Muscle of leg (tissue), 3 donors: ENCODE measurements at regions not wholly inside any gene's neighbourhood (a gene's known extent, or its start where the extent isn't known, plus 50 kb on each side); places are given as distances from the start of the nearest gene placed in this dataset.
"Not testable (repeated sequence)": the region's sequence is repeated elsewhere in the genome, so short reads cannot be mapped to it uniquely, and the experiment has no call there.

ENCODE experiments used
- DNase-seq: peaks from one replicate; pipeline ENCODE4 v3.0.0; 2013
- H3K27ac ChIP-seq: one replicate; pipeline ENCODE4 v1.5.1; 2013; ENCODE audit warnings: mild to moderate bottlenecking, low read length, control low read depth
- H3K27me3 ChIP-seq: one replicate; pipeline ENCODE4 v1.6.1; 2013; ENCODE audit warnings: low read length; ENCODE audit not compliant: control insufficient read depth, insufficient read depth
- H3K36me3 ChIP-seq: one replicate; pipeline ENCODE4 v1.6.1; 2013; ENCODE audit warnings: low read length; ENCODE audit not compliant: control insufficient read depth, insufficient read depth
- H3K4me1 ChIP-seq: one replicate; pipeline ENCODE4 v1.6.1; 2013; ENCODE audit warnings: low read length; ENCODE audit not compliant: control insufficient read depth, insufficient read depth
- H3K4me3 ChIP-seq: one replicate; pipeline ENCODE4 v1.5.1; 2013; ENCODE audit warnings: low read length, control low read depth
- H3K9me3 ChIP-seq: replicated peaks from 2 replicates; pipeline ENCODE4 v1.6.1; 2013; ENCODE audit warnings: low read depth, low read length; ENCODE audit not compliant: control insufficient read depth
- WGBS: methylation state at CpG from one replicate; pipeline ENCODE4 v1.1.5; 2013; ENCODE audit warnings: missing lambda C conversion rate; ENCODE audit not compliant: insufficient coverage; 5-methylcytosine and 5-hydroxymethylcytosine counted together

GRCh38 chr11:134982432-134982831, 570.4 kb upstream of the B3GAT1 start:
- not testable (repeated sequence) for H3K9me3 ChIP-seq, H3K27me3 ChIP-seq, H3K4me1 ChIP-seq, H3K27ac ChIP-seq, H3K4me3 ChIP-seq, H3K36me3 ChIP-seq, DNase-seq
- WGBS: 79% methylated on average over 3 of the region's 8 CpGs

- Histone ChIP-seq H3K27ac (no peak overlapping the region), H3K27me3 (peaks cover under 1% of the 10 kb centered on the region), H3K36me3 (no peaks in the 10 kb centered on the region), H3K9me3 (no peaks in the 10 kb centered on the region), H3K4me1 (no peaks in the 10 kb centered on the region), H3K4me3 (no peak overlapping the region)
- no peak for DNase-seq
- WGBS: 60% methylated on average over 2 of the region's 4 CpGs
Measured at GRCh38 chr11:134981835-134982234, 569.8 kb upstream of the B3GAT1 start.

- no peak for DNase-seq
- no peaks in the 10 kb centered on the region for H3K4me1 ChIP-seq
- no peak overlapping the region for H3K4me3 ChIP-seq
- H3K27ac ChIP-seq: no peak overlapping the region
- no peaks in the 10 kb centered on the region for H3K27me3 ChIP-seq
- H3K9me3 ChIP-seq: no peaks in the 10 kb centered on the region
- 70% methylated on average over 6 of the region's 13 CpGs for WGBS
- H3K36me3 ChIP-seq: no peaks in the 10 kb centered on the region
Measured at GRCh38 chr11:134980819-134981710, 569.0 kb upstream of the B3GAT1 start.

DNA sequence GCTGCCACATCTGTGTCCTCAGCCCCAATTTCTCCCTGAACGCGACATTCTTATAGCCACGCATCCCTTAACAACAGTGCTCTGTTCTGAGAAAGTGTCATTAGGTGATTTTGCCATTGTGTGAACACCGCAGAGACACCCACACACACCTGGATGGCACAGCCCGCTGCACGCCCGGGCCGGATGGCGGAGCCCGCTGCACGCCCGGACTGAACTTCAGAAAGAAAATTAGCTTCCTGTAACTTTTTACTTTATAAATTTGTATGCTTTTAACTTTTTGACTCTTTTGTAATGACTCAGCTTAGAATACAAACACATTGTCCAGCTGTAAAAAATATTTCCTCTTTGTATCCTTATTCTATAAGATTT, 567.0 kb upstream of the B3GAT1 start:
- not testable (repeated sequence) for DNase-seq, H3K4me3 ChIP-seq, H3K36me3 ChIP-seq, H3K27me3 ChIP-seq, H3K4me1 ChIP-seq, H3K27ac ChIP-seq, H3K9me3 ChIP-seq
- no CpG with 5 or more reads among the region's 12 CpGs for WGBS

DNA sequence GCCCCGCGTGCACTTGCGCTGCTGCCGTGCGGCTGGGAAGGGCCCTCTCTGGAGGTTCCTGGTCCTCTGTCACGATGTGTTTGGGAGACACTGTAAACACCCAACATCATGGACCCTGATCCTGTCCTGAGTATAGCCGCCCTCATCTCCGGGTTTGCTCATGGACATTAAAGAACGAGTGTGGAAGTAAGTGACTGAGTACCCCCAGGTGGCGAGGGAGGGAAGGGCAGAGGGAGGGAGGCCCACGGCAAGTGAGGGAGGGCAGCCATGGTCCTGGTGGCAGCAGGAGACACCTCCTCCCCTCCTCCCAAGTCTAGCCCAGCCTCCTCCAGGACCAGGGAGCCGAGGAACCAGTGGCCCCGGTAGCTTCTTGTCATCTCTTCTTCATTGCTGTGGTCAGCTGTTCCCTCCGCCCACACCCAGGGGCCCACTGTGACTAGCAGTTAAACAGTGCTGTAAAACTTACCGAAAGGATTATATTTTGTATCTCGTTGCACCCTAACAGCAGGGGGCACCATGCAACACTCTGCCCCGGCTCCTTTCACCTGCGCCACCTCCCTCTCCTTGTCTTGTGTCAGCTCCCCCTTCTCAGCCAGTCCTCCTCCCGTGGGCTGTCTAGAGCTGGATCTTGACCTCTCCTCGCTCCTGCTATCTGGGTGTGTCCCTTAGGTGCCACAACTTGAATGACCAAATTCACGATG, 566.5 kb upstream of the B3GAT1 start:
- Histone ChIP-seq H3K36me3 (no peaks in the 10 kb centered on the region), H3K27me3 (no peaks in the 10 kb centered on the region), H3K4me1 (no peaks in the 10 kb centered on the region), H3K4me3 (no peak overlapping the region), H3K9me3 (no peaks in the 10 kb centered on the region), H3K27ac (no peak overlapping the region)
- 80% methylated on average over 15 of the region's 21 CpGs for WGBS
- DNase-seq: no peak

GRCh38 chr11:134976551-134976950, 564.5 kb upstream of the B3GAT1 start:
- H3K27ac ChIP-seq: no peak overlapping the region
- no peaks in the 10 kb centered on the region for H3K9me3 ChIP-seq
- no peak for DNase-seq
- H3K27me3 ChIP-seq: no peaks in the 10 kb centered on the region
- no peaks in the 10 kb centered on the region for H3K4me1 ChIP-seq
- H3K4me3 ChIP-seq: no peak overlapping the region
- WGBS: 75% methylated on average over 4 of the region's 7 CpGs
- H3K36me3 ChIP-seq: no peaks in the 10 kb centered on the region

DNA sequence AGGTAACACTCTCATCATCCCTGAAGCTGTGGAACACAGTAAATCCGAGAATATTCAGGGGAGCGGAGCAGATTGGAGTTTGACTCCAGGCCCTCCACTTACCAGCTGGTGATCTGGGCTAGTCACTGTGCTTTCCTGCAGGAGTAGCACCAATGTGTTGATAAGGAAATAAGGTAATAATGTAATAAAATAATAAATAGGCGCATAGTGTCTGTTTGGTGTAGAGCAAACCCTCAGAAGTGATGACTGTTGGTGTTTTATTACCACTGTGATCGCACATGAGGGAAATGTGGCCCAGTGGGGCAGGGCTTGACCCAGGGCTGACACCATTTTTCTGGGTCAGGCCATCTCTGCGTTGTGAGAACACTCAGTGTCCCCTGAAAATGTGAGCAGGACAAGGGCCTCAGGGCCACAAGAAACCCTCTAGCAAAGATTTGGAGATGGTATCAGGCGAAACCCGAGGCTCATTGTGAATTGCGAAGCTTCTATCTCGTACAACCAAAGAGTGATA, 563.9 kb upstream of the B3GAT1 start:
- no peaks in the 10 kb centered on the region for H3K36me3 ChIP-seq
- DNase-seq: no peak

GRCh38 chr11:134973801-134974200, 561.8 kb upstream of the B3GAT1 start:
- H3K27me3 ChIP-seq: no peaks in the 10 kb centered on the region
- H3K9me3 ChIP-seq: no peaks in the 10 kb centered on the region
- no peaks in the 10 kb centered on the region for H3K36me3 ChIP-seq
- no peaks in the 10 kb centered on the region for H3K4me1 ChIP-seq
- 100% methylated on average over 1 of the region's 5 CpGs for WGBS
- DNase-seq: no peak
- H3K27ac ChIP-seq: no peak overlapping the region
- H3K4me3 ChIP-seq: no peak overlapping the region

More for the DNA sequence above, 563.9 kb upstream of the B3GAT1 start:
- H3K9me3 ChIP-seq: no peaks in the 10 kb centered on the region
- no peaks in the 10 kb centered on the region for H3K4me1 ChIP-seq
- no peak overlapping the region for H3K27ac ChIP-seq
- WGBS: 54% methylated on average over 3 of the region's 9 CpGs
- no peak overlapping the region for H3K4me3 ChIP-seq
- H3K27me3 ChIP-seq: no peaks in the 10 kb centered on the region

DNA sequence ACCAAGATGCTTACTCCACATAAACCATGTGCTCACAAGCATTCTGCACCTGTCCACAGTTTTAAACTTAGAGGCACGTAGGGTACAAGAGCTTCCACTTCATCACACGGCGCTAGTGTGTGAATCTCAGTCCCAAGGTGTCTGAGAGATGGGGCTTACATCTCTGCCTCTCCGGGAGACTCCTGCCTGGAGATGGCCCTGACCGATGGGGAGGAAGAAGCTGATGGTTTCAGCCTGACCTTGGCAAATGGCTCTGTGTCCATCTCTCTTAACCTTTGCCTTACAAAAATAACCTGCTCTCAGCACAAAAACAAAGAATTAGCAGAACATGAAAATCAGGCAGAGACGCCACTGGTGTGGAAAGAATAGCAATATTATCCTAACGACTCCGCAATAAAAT, 559.3 kb upstream of the B3GAT1 start:
- Histone ChIP-seq H3K4me1 (no peaks in the 10 kb centered on the region), H3K36me3 (no peaks in the 10 kb centered on the region), H3K4me3 (no peak overlapping the region), H3K9me3 (no peaks in the 10 kb centered on the region), H3K27me3 (no peaks in the 10 kb centered on the region), H3K27ac (no peak overlapping the region)
- no peak for DNase-seq
- WGBS: 66% methylated on average over 3 of the region's 8 CpGs

DNA sequence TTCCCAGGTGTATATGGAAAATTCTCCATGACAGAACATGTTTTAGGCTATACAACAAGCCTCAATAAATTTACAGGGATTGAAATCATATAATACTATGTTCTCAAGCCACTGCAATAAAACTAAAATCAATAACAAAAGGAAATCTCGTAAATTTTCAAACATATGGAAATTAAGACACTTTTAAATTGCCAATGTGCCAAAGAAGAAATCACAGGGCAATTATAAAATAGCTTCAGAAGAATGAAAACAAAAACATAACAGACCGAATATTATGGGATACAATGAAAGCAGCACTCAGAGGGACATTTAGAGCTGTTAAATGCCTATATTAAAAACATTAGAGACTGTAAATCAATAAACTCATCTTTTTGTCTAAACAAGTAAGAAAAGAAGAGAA, 555.7 kb upstream of the B3GAT1 start:
- WGBS: no CpG with 5 or more reads among the region's 2 CpGs

More for the DNA sequence above, 555.7 kb upstream of the B3GAT1 start:
- no peaks in the 10 kb centered on the region for H3K4me1 ChIP-seq
- no peak overlapping the region for H3K4me3 ChIP-seq
- H3K27ac ChIP-seq: no peak overlapping the region
- H3K9me3 ChIP-seq: no peaks in the 10 kb centered on the region
- DNase-seq: no peak
- H3K36me3 ChIP-seq: no peaks in the 10 kb centered on the region
- no peaks in the 10 kb centered on the region for H3K27me3 ChIP-seq
